GM12878 (cell line): ENCODE measurements at regions not wholly inside any gene's neighbourhood (a gene's known extent, or its start where the extent isn't known, plus 50 kb on each side); places are given as distances from the start of the nearest gene placed in this dataset.

Experiments used
- ATAC-seq: fragments of 200-7000 bp; cut with Tn5 transposase; 3 replicates; pipeline ENCODE4 v1.9.1; 2020; ENCODE audit warnings: mild to moderate bottlenecking, moderate library complexity
- BruUV-seq: library from RNA; stranded (reverse); fragments of 400-500 nt; replicated peaks from 2 replicates; lab custom pipeline; 2021; lab: Mats Ljungman, UMichigan
- CTCF ChIA-PET: fragments of 300-600 bp; sonication (Branson Sonifier 250); formaldehyde crosslinking; extraction: SDS; loops from one replicate; lab custom pipeline; 2021; ENCODE audit warnings: inconsistent platforms; lab: Yijun Ruan, JAX
- POLR2A ChIA-PET: fragments of 350-600 bp; formaldehyde crosslinking; extraction: SDS; loops from one replicate; lab custom pipeline; 2021; ENCODE audit warnings: inconsistent platforms; lab: Charles Lee
- RAD21 ChIA-PET: fragments of 300-600 bp; sonication (Branson Sonifier 250); formaldehyde crosslinking; loops from one replicate; lab custom pipeline; 2023; ENCODE audit warnings: antibody characterized with exemption; ENCODE audit not compliant: unreplicated experiment; lab: Charles Lee
- SMC1A ChIA-PET: fragments of 300-600 bp; sonication (Branson Sonifier 250); formaldehyde crosslinking; loops from one replicate; lab custom pipeline; 2023; ENCODE audit not compliant: unreplicated experiment, uncharacterized antibody; lab: Charles Lee
- DNase-seq: peaks from one replicate; pipeline ENCODE4 v3.0.0-alpha.2; 2011; ENCODE audit warnings: low read depth, low spot score
- FAIRE-seq: peaks from 3 replicates; lab custom pipeline; 2011; peaks lifted over from hg19 to GRCh38; lab: Jason Lieb, UNC
- H2AFZ ChIP-seq: 2 replicates; pipeline ENCODE4 v1.6.0; 2011; ENCODE audit warnings: low read depth, low read length, control low read depth; ENCODE audit not compliant: control insufficient read depth
- H3K27ac ChIP-seq: 2 replicates; pipeline ENCODE4 v1.5.1; 2011; ENCODE audit warnings: control low read depth; ENCODE audit not compliant: control insufficient read depth, insufficient read depth
- H3K27me3 ChIP-seq, 2 experiments: replicated peaks in 1 of 2; 2 replicates each; pipeline versions ENCODE4 v1.6.0 to v1.6.1; 2011; ENCODE audit warnings: low read length in 1 of 2; ENCODE audit not compliant: control insufficient read depth in 2 of 2, insufficient read depth in 2 of 2
- H3K36me3 ChIP-seq, 2 experiments: 2 replicates each; pipeline ENCODE4 v1.5.1; 2011; ENCODE audit warnings: low read length in 1 of 2; ENCODE audit not compliant: control insufficient read depth in 2 of 2, insufficient read depth in 2 of 2
- H3K4me1 ChIP-seq: 2 replicates; pipeline ENCODE4 v1.6.1; 2011; ENCODE audit warnings: mild to moderate bottlenecking, low read length, moderate library complexity, mixed read lengths; ENCODE audit not compliant: control insufficient read depth, insufficient read depth
- H3K4me2 ChIP-seq: 2 replicates; pipeline ENCODE4 v1.6.0; 2011; ENCODE audit warnings: control low read depth; ENCODE audit not compliant: control insufficient read depth, insufficient read depth
- H3K4me3 ChIP-seq: fragments of 200-600 bp; sonication (generic); 2 replicates; pipeline ENCODE4 v1.5.1; 2016
- H3K79me2 ChIP-seq: 2 replicates; pipeline ENCODE4 v1.6.0; 2011; ENCODE audit warnings: low read length; ENCODE audit not compliant: control insufficient read depth, insufficient read depth
- H3K9ac ChIP-seq: 2 replicates; pipeline ENCODE4 v1.8.0; 2011; ENCODE audit warnings: low read length, control low read depth, mixed read lengths; ENCODE audit not compliant: control insufficient read depth, insufficient read depth
- H3K9me3 ChIP-seq: replicated peaks from 3 replicates; pipeline ENCODE4 v1.5.1; 2011; ENCODE audit warnings: mild to moderate bottlenecking, low read length; ENCODE audit not compliant: control insufficient read depth, insufficient read depth
- H4K20me1 ChIP-seq: 2 replicates; pipeline ENCODE4 v1.6.0; 2011; ENCODE audit not compliant: control insufficient read depth, insufficient read depth
- ASH2L ChIP-seq: fragments of 300-600, 200-600 bp; sonication (generic); IDR thresholded peaks from 2 replicates; pipeline ENCODE4 v1.6.1; 2017; ENCODE audit warnings: low read depth, mild to moderate bottlenecking, borderline replicate concordance
- BACH1 ChIP-seq: fragments of 450-650 bp; IDR thresholded peaks from 2 replicates; pipeline ENCODE4 v1.6.1; 2017; ENCODE audit warnings: mild to moderate bottlenecking, borderline replicate concordance
- BRCA1 ChIP-seq: IDR thresholded peaks from 2 replicates; pipeline ENCODE4 v1.6.1; 2011; ENCODE audit warnings: low read depth, low read length, improper control_type of control experiment
- HCFC1 ChIP-seq: fragments of 150-350 bp; IDR thresholded peaks from 2 replicates; pipeline ENCODE4 v1.6.1; 2014; ENCODE audit warnings: low read length
- HDAC2 ChIP-seq: fragments of 200-600 bp; sonication (generic); IDR thresholded peaks from 2 replicates; pipeline ENCODE4 v1.6.1; 2017
- IRF3 ChIP-seq: fragments of 450-650 bp; IDR thresholded peaks from 2 replicates; pipeline ENCODE4 v1.6.1; 2014; ENCODE audit warnings: mild to moderate bottlenecking
- IRF4 ChIP-seq: IDR thresholded peaks from 2 replicates; pipeline ENCODE4 v1.6.1; 2011; ENCODE audit warnings: low read depth, low read length
- KDM1A ChIP-seq: fragments of 200-600 bp; sonication (generic); IDR thresholded peaks from 2 replicates; pipeline ENCODE4 v1.6.1; 2016; ENCODE audit warnings: borderline replicate concordance
- LARP7 ChIP-seq: fragments of 450-650 bp; IDR thresholded peaks from 2 replicates; pipeline ENCODE4 v1.6.1; 2017; ENCODE audit warnings: mild to moderate bottlenecking
- NR2C2 ChIP-seq: IDR thresholded peaks from 2 replicates; pipeline ENCODE4 v1.6.1; 2011; ENCODE audit warnings: borderline replicate concordance, low read depth; ENCODE audit not compliant: control insufficient read depth, insufficient read length
- PKNOX1 ChIP-seq: fragments of 450-650 bp; IDR thresholded peaks from 2 replicates; pipeline ENCODE4 v1.6.1; 2016; ENCODE audit warnings: mild to moderate bottlenecking
- SMAD1 ChIP-seq: fragments of 450-650 bp; IDR thresholded peaks from 2 replicates; pipeline ENCODE4 v1.6.1; 2018; ENCODE audit warnings: mild to moderate bottlenecking, low read depth; ENCODE audit not compliant: partially characterized antibody
- SMARCA5 ChIP-seq: fragments of 450-650 bp; IDR thresholded peaks from 2 replicates; pipeline ENCODE4 v1.6.1; 2017; ENCODE audit warnings: mild to moderate bottlenecking
- SPI1 ChIP-seq: IDR thresholded peaks from 2 replicates; pipeline ENCODE4 v1.6.1; 2011; ENCODE audit warnings: low read depth, mild to moderate bottlenecking, low read length, moderate library complexity, borderline replicate concordance; ENCODE audit not compliant: insufficient read depth
- TARDBP ChIP-seq: IDR thresholded peaks from 2 replicates; pipeline ENCODE4 v1.6.1; 2016; ENCODE audit warnings: borderline replicate concordance
- TCF3 ChIP-seq: IDR thresholded peaks from 2 replicates; pipeline ENCODE4 v1.6.1; 2012; ENCODE audit warnings: low read depth, mild to moderate bottlenecking, low read length, borderline replicate concordance; ENCODE audit not compliant: insufficient read depth
- YY1 ChIP-seq: IDR thresholded peaks from 2 replicates; pipeline ENCODE4 v1.6.1; 2011; ENCODE audit warnings: low read depth, mild to moderate bottlenecking, low read length
- ZBTB33 ChIP-seq: fragments of 450-650 bp; IDR thresholded peaks from 2 replicates; pipeline ENCODE4 v1.6.1; 2017; ENCODE audit warnings: mild to moderate bottlenecking
- ZBTB40 ChIP-seq: fragments of 450-650 bp; IDR thresholded peaks from 2 replicates; pipeline ENCODE4 v1.6.1; 2016; ENCODE audit warnings: mild to moderate bottlenecking, moderate library complexity, borderline replicate concordance
- ZSCAN29 ChIP-seq: fragments of 450-650 bp; IDR thresholded peaks from 2 replicates; pipeline ENCODE4 v1.6.1; 2017; ENCODE audit warnings: mild to moderate bottlenecking, moderate library complexity
- WGBS: methylation state at CpG from one replicate; pipeline ENCODE4 v1.1.6; 2016; ENCODE audit warnings: low lambda C conversion rate; ENCODE audit not compliant: insufficient replicate concordance, insufficient coverage; ENCODE audit errors: missing lambda C conversion rate; 5-methylcytosine and 5-hydroxymethylcytosine counted together
- in situ Hi-C: fragments of 300-500 bp; cut with MboI; formaldehyde crosslinking; loops from 9 replicates; pipeline ENCODE4 v1.14.3; 2018; ENCODE audit warnings: mixed read lengths
- intact Hi-C: fragments of 100-400 bp; cut with micrococcal nuclease; formaldehyde crosslinking; loops from one replicate; pipeline ENCODE4 v1.14.2; 2022; ENCODE audit not compliant: unreplicated experiment

GRCh38 chr10:4196183-4196582 is 411.2 kb upstream of the KLF6 start:
- in situ Hi-C loops, result no loop called here
- 38% methylated on average over 3 of the region's 3 CpGs for WGBS
- no TSS peak for BruUV-seq

More at GRCh38 chr10:4196183-4196582, 411.2 kb upstream of the KLF6 start:
- H3K9ac ChIP-seq, result no peak overlapping the region
- ChIA-PET POLR2A (no interaction called here), RAD21 (no interaction called here), SMC1A (no interaction called here), CTCF (no interaction called here)
- no peak overlapping the region for H3K4me3 ChIP-seq
- DNase-seq, result no peak
- intact Hi-C loops, result no loop called here
- no peaks in the 10 kb centered on the region for H3K36me3 ChIP-seq
- no peak for FAIRE-seq
- no peaks in the 10 kb centered on the region for H4K20me1 ChIP-seq
- no peaks in the 10 kb centered on the region; the same call in 2 of the 3 replicates for H3K9me3 ChIP-seq
- no peaks in the 10 kb centered on the region for H3K27me3 ChIP-seq
- no peak overlapping the region for H3K27ac ChIP-seq
- TF ChIP-seq PKNOX1 (no peak), ZBTB33 (no peak), TARDBP (no peak), SMARCA5 (no peak), HDAC2 (no peak), ZSCAN29 (no peak), ZBTB40 (no peak), NR2C2 (no peak), YY1 (no peak), BRCA1 (no peak), LARP7 (no peak), IRF4 (no peak), TCF3 (no peak), SPI1 (no peak), ASH2L (no peak), HCFC1 (no peak), SMAD1 (no peak), BACH1 (no peak), KDM1A (no peak), IRF3 (no peak)
- no peak overlapping the region for H2AFZ ChIP-seq
- H3K4me2 ChIP-seq, result no peak overlapping the region
- ATAC-seq, result no peak
- H3K4me1 ChIP-seq, result no peaks in the 10 kb centered on the region
- H3K79me2 ChIP-seq, result no peaks in the 10 kb centered on the region
